GM19240 (cell line): ENCODE measurements at regions not wholly inside any gene's neighbourhood (a gene's known extent, or its start where the extent isn't known, plus 50 kb on each side); places are given as distances from the start of the nearest gene placed in this dataset.
"Not testable (repeated sequence)": the region's sequence is repeated elsewhere in the genome, so short reads cannot be mapped to it uniquely, and the experiment has no call there.

Experiments used
- DNase-seq: peaks from one replicate; pipeline ENCODE4 v3.0.0; 2011; ENCODE audit warnings: low spot score; ENCODE audit not compliant: insufficient read length

- not testable (repeated sequence) for DNase-seq
These were observed 534.0 kb upstream of the FAM98A start for GRCh38 chr2:34133065-34133464.

- DNase-seq, result no peak
These were observed 527.2 kb upstream of the FAM98A start for GRCh38 chr2:34126279-34126678.

- no peak for DNase-seq
These were observed 525.1 kb upstream of the FAM98A start for GRCh38 chr2:34123996-34124785.

GRCh38 chr2:34121076-34121475 lies 522.0 kb upstream of the FAM98A start:
- DNase-seq, result no peak

GRCh38 chr2:34115076-34115475 lies 516.0 kb upstream of the FAM98A start:
- DNase-seq, result no peak

GRCh38 chr2:34112161-34112560 lies 513.1 kb upstream of the FAM98A start:
- DNase-seq, result no peak

GRCh38 chr2:34110392-34110791 lies 511.3 kb upstream of the FAM98A start:
- DNase-seq, result no peak

- no peak for DNase-seq
These were observed 508.7 kb upstream of the FAM98A start for GRCh38 chr2:34107811-34108210.

- no peak for DNase-seq
These were observed 506.1 kb upstream of the FAM98A start for GRCh38 chr2:34105006-34105767.

- DNase-seq, result no peak
These were observed 505.5 kb upstream of the FAM98A start for GRCh38 chr2:34104601-34105000.

- no peak for DNase-seq
These were observed 504.3 kb upstream of the FAM98A start for GRCh38 chr2:34103437-34103836.

GRCh38 chr2:34102339-34102738 lies 503.2 kb upstream of the FAM98A start:
- DNase-seq, result no peak

- DNase-seq, result no peak
These were observed 500.3 kb upstream of the FAM98A start for GRCh38 chr2:34099377-34099776.

GRCh38 chr2:34098256-34098655 lies 499.2 kb upstream of the FAM98A start:
- no peak for DNase-seq

- peak; percentile 2 for DNase-seq
These were observed 497.6 kb upstream of the FAM98A start for GRCh38 chr2:34096562-34097171.

- DNase-seq, result no peak
These were observed 494.7 kb upstream of the FAM98A start for GRCh38 chr2:34093790-34094189.

GRCh38 chr2:34070196-34070595 lies 471.1 kb upstream of the FAM98A start:
- DNase-seq, result no peak

- DNase-seq, result no peak
These were observed 470.5 kb upstream of the FAM98A start for GRCh38 chr2:34069604-34070003.

GRCh38 chr2:34050413-34050812 lies 451.3 kb upstream of the FAM98A start:
- no peak for DNase-seq

- DNase-seq, result no peak
These were observed 446.1 kb upstream of the FAM98A start for GRCh38 chr2:34045101-34045655.

GRCh38 chr2:34037886-34038285 lies 438.8 kb upstream of the FAM98A start:
- no peak for DNase-seq

GRCh38 chr2:34037157-34037556 lies 438.1 kb upstream of the FAM98A start:
- DNase-seq, result no peak
